T-cell (primary cell): ENCODE measurements at regions not wholly inside any gene's neighbourhood (a gene's known extent, or its start where the extent isn't known, plus 50 kb on each side); places are given as distances from the start of the nearest gene placed in this dataset.

ENCODE experiments used
- ATAC-seq, 4 experiments: fragments of 200-7000 bp in 3 of 4; fragments of 150-1000 bp in 1 of 4; cut with Tn5 transposase; replicated peaks in 1 of 4; 1 replicate in 3 of 4; 2 replicates in 1 of 4; pipeline ENCODE4 v1.10.0; 2021; ENCODE audit warnings: moderate library complexity in 3 of 4, mild to moderate bottlenecking in 2 of 4, moderate number of reproducible peaks in 1 of 4
- CTCF ChIA-PET, 2 donors: fragments of 300-600 bp; sonication (Branson Sonifier 250); formaldehyde crosslinking; loops; one replicate each; lab custom pipeline; 2022; ENCODE audit warnings: antibody characterized with exemption in 2 of 2; lab: Charles Lee
- POLR2A ChIA-PET, 2 donors: fragments of 300-600 bp; sonication (Branson Sonifier 250); formaldehyde crosslinking; loops; one replicate each; lab custom pipeline; 2022; ENCODE audit warnings: antibody characterized with exemption in 2 of 2; lab: Charles Lee
- DNase-seq, 35 experiments: peaks; one replicate each; pipeline versions ENCODE4 v3.0.0 to v3.0.0-alpha.2; 2013 to 2023
- H3K27ac ChIP-seq: one replicate; pipeline ENCODE4 v1.5.1; 2013; ENCODE audit warnings: low read length
- H3K27me3 ChIP-seq, 2 experiments: replicated peaks in 1 of 2; 1 replicate in 1 of 2; 2 replicates in 1 of 2; pipeline versions ENCODE4 v1.6.1 to v1.7.0; 2013; ENCODE audit warnings: low read length in 1 of 2, mixed read lengths in 1 of 2; ENCODE audit not compliant: control insufficient read depth in 2 of 2, insufficient read depth in 2 of 2; ENCODE audit errors: extremely low read depth in 1 of 2
- H3K36me3 ChIP-seq, 2 donors: 1 replicate in 1 of 2; 2 replicates in 1 of 2; pipeline versions ENCODE4 v1.6.1 to v1.7.0; 2013; ENCODE audit warnings: low read length in 1 of 2; ENCODE audit not compliant: control insufficient read depth in 2 of 2, insufficient read depth in 1 of 2; ENCODE audit errors: extremely low read depth in 1 of 2
- H3K4me1 ChIP-seq, 2 experiments: 1 replicate in 1 of 2; 2 replicates in 1 of 2; pipeline versions ENCODE4 v1.6.1 to v1.7.0; 2013; ENCODE audit warnings: low read length in 2 of 2, mixed read lengths in 1 of 2; ENCODE audit not compliant: insufficient read depth in 2 of 2, control insufficient read depth in 1 of 2; ENCODE audit errors: extremely low read depth in 1 of 2
- H3K4me3 ChIP-seq, 2 donors: 1 replicate in 1 of 2; 2 replicates in 1 of 2; pipeline versions ENCODE4 v1.5.1 to v1.7.0; 2013; ENCODE audit warnings: mild to moderate bottlenecking in 2 of 2, low read length in 1 of 2, moderate library complexity in 1 of 2; ENCODE audit not compliant: control insufficient read depth in 1 of 2; ENCODE audit errors: extremely low read depth in 1 of 2
- H3K9me3 ChIP-seq: 2 replicates; pipeline ENCODE4 v1.7.0; 2013
- H3K27ac Mint-ChIP-seq, 2 donors: one replicate each; pipeline ENCODE4 v1.8.0; 2020 to 2021; ENCODE audit warnings: mild to moderate bottlenecking in 2 of 2, mixed read lengths in 2 of 2
- H3K27me3 Mint-ChIP-seq, 2 donors: one replicate each; pipeline ENCODE4 v1.8.0; 2021 to 2022; ENCODE audit warnings: mixed read lengths in 2 of 2
- H3K36me3 Mint-ChIP-seq: one replicate; pipeline ENCODE4 v1.8.0; 2021; ENCODE audit warnings: mixed read lengths
- H3K4me1 Mint-ChIP-seq, 3 donors: one replicate each; pipeline ENCODE4 v1.8.0; 2020 to 2022; ENCODE audit warnings: mixed read lengths in 3 of 3, mild to moderate bottlenecking in 1 of 3
- H3K4me3 Mint-ChIP-seq, 3 donors: one replicate each; pipeline ENCODE4 v1.8.0; 2020 to 2022; ENCODE audit warnings: mild to moderate bottlenecking in 3 of 3, mixed read lengths in 3 of 3, moderate library complexity in 3 of 3
- H3K9me3 Mint-ChIP-seq, 3 donors: one replicate each; pipeline ENCODE4 v1.8.0; 2020 to 2022; ENCODE audit warnings: mixed read lengths in 3 of 3
- WGBS: methylation state at CpG from one replicate; pipeline ENCODE4 v1.1.5; 2013; ENCODE audit warnings: missing lambda C conversion rate; ENCODE audit not compliant: insufficient coverage; 5-methylcytosine and 5-hydroxymethylcytosine counted together

DNA sequence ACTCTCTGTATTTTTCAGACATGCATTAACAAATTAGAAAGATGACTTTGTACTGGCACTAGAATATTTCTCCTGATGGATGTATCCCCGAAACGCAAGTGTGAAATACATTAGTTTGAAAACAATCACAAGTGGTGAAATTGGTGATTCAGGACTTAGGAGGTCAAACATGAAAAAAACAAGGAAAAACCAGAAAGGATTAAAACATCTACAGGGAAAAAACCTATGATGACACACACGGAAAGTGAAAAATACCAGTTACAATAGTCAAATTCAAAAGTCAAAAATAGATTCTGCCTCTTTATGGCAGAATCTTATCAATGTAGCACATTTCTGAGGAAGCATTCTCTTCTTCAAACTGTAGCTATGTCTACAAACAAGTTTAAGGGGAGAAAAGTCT is 129.0 kb upstream of the SGK1 start:
- Mint-ChIP-seq H3K4me3 (no peak overlapping the region), H3K9me3 (no peaks in the 10 kb centered on the region), H3K27ac (no peak overlapping the region), H3K36me3 (no peaks in the 10 kb centered on the region), H3K27me3 (no peaks in the 10 kb centered on the region), H3K4me1 (peaks cover 0 to 10% (median 3%) of the 10 kb centered on the region in 3 donors)
- no peak for ATAC-seq
- CTCF ChIA-PET, result no interaction called here
- Histone ChIP-seq H3K27me3 (no peaks in the 10 kb centered on the region), H3K4me1 (peaks cover 0 to 2% of the 10 kb centered on the region in 2 experiments), H3K9me3 (no peaks in the 10 kb centered on the region), H3K36me3 (no peaks in the 10 kb centered on the region), H3K4me3 (no peak overlapping the region), H3K27ac (no peak overlapping the region)
- WGBS, result no CpG with 5 or more reads among the region's 3 CpGs
- POLR2A ChIA-PET, result no interaction called here
- no peak for DNase-seq

GRCh38 chr6:134446218-134446848 is 128.4 kb upstream of the SGK1 start:
- Mint-ChIP-seq H3K4me1 (peaks cover 0 to 6% (median 3%) of the 10 kb centered on the region in 3 donors), H3K36me3 (no peaks in the 10 kb centered on the region), H3K4me3 (no peak overlapping the region), H3K27me3 (no peaks in the 10 kb centered on the region), H3K27ac (no peak overlapping the region), H3K9me3 (no peaks in the 10 kb centered on the region)
- Histone ChIP-seq H3K9me3 (no peaks in the 10 kb centered on the region), H3K4me3 (no peak overlapping the region), H3K4me1 (peaks cover 0 to 2% of the 10 kb centered on the region in 2 experiments), H3K27ac (no peak overlapping the region), H3K36me3 (no peaks in the 10 kb centered on the region), H3K27me3 (no peaks in the 10 kb centered on the region)
- POLR2A ChIA-PET, result no interaction called here
- 89% methylated on average over 3 of the region's 6 CpGs for whole genome bisulfite sequencing
- CTCF ChIA-PET, result no interaction called here
- DNase-seq (no peak), ATAC-seq (no peak)

DNA sequence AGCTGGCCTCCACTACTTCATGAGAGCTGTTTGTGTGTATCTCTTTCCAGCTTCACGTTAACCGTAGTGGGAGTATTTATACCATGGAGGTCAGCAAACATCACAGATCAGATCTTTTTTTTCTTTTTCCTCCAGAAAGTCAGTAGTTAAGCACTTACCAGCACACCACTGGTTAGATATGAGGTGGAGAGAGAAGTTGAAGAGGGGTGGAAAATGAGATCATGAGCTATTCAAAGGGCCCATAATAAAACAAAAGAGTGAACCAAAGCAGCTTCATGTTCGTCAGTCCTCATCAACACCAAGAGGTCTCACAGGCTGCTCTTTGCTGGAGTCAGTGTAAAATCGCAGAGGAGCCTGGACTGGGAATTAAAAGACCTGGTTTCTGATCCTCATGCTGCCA is 125.1 kb upstream of the SGK1 start:
- ChIA-PET POLR2A (interaction anchor here in 1 of 2 donors (0.6 kb wide), 2 partner anchors 318 to 741 kb away, joined by 4 to 8 read pairs; no protein-coding TSS in a partner anchor), CTCF (no interaction called here)
- H3K4me1 ChIP-seq, result peaks cover 0 to 2% of the 10 kb centered on the region in 2 experiments
- H3K4me3 Mint-ChIP-seq, result no peak overlapping the region
- H3K4me1 Mint-ChIP-seq, result peaks cover 0 to 5% (median 3%) of the 10 kb centered on the region in 3 donors
- no peaks in the 10 kb centered on the region for H3K36me3 Mint-ChIP-seq
- H3K9me3 ChIP-seq, result no peaks in the 10 kb centered on the region
- H3K27ac Mint-ChIP-seq, result no peak overlapping the region
- H3K27me3 ChIP-seq, result no peaks in the 10 kb centered on the region
- ATAC-seq, result no peak
- no peaks in the 10 kb centered on the region for H3K36me3 ChIP-seq
- no peak overlapping the region for H3K27ac ChIP-seq
- 100% methylated on average over 1 of the region's 4 CpGs for WGBS
- no peak overlapping the region for H3K4me3 ChIP-seq
- DNase-seq, result no peak
- no peaks in the 10 kb centered on the region for H3K9me3 Mint-ChIP-seq
- H3K27me3 Mint-ChIP-seq, result no peaks in the 10 kb centered on the region

- CTCF ChIA-PET, result no interaction called here
- ATAC-seq, result no peak
These were observed 124.2 kb upstream of the SGK1 start for GRCh38 chr6:134442073-134442472.

GRCh38 chr6:134438837-134439236 is 120.9 kb upstream of the SGK1 start:
- Histone ChIP-seq H3K27me3 (no peaks in the 10 kb centered on the region), H3K9me3 (no peaks in the 10 kb centered on the region), H3K36me3 (no peaks in the 10 kb centered on the region), H3K4me1 (no peaks in the 10 kb centered on the region), H3K4me3 (no peak overlapping the region), H3K27ac (no peak overlapping the region)
- DNase-seq, result no peak
- no peak overlapping the region for H3K27ac Mint-ChIP-seq
- ChIA-PET CTCF (no interaction called here), POLR2A (interaction anchor here in 1 of 2 donors (0.6 kb wide), 1 partner anchor 65 kb away, joined by 4 read pairs; no protein-coding TSS in a partner anchor)
- H3K9me3 Mint-ChIP-seq, result no peaks in the 10 kb centered on the region
- H3K27me3 Mint-ChIP-seq, result no peaks in the 10 kb centered on the region
- H3K36me3 Mint-ChIP-seq, result no peaks in the 10 kb centered on the region
- ATAC-seq, result no peak
- peaks cover 24 to 32% (median 32%) of the 10 kb centered on the region in 3 donors for H3K4me1 Mint-ChIP-seq
- H3K4me3 Mint-ChIP-seq, result no peak overlapping the region
- 91% methylated on average over 4 of the region's 5 CpGs for WGBS

More at GRCh38 chr6:134442073-134442472, 124.2 kb upstream of the SGK1 start:
- H3K4me1 Mint-ChIP-seq, result peaks cover 3 to 8% (median 7%) of the 10 kb centered on the region in 3 donors
- no peaks in the 10 kb centered on the region for H3K27me3 Mint-ChIP-seq
- no peaks in the 10 kb centered on the region for H3K9me3 Mint-ChIP-seq
- no peak overlapping the region for H3K27ac Mint-ChIP-seq
- Histone ChIP-seq H3K27ac (no peak overlapping the region), H3K27me3 (no peaks in the 10 kb centered on the region), H3K4me1 (no peaks in the 10 kb centered on the region), H3K36me3 (no peaks in the 10 kb centered on the region), H3K4me3 (no peak overlapping the region), H3K9me3 (no peaks in the 10 kb centered on the region)
- POLR2A ChIA-PET, result no interaction called here
- no peak for DNase-seq
- H3K36me3 Mint-ChIP-seq, result no peaks in the 10 kb centered on the region
- H3K4me3 Mint-ChIP-seq, result no peak overlapping the region

- peak in 1 of 4 experiments; percentile 25 for ATAC-seq
- DNase-seq, result peak in 4 of 35 experiments; percentile 1 to 23 (median 13)
- no peak overlapping the region for H3K4me3 ChIP-seq
These were observed 119.5 kb upstream of the SGK1 start for GRCh38 chr6:134437376-134437775.

More at GRCh38 chr6:134437376-134437775, 119.5 kb upstream of the SGK1 start:
- no peaks in the 10 kb centered on the region for H3K9me3 Mint-ChIP-seq
- no peaks in the 10 kb centered on the region for H3K36me3 ChIP-seq
- H3K4me1 ChIP-seq, result no peaks in the 10 kb centered on the region
- no peaks in the 10 kb centered on the region for H3K27me3 ChIP-seq
- H3K36me3 Mint-ChIP-seq, result no peaks in the 10 kb centered on the region
- H3K27me3 Mint-ChIP-seq, result no peaks in the 10 kb centered on the region
- H3K27ac Mint-ChIP-seq, result peak overlapping the region; percentile 86 to 92
- peaks cover 24 to 32% (median 32%) of the 10 kb centered on the region in 3 donors for H3K4me1 Mint-ChIP-seq
- no CpG with 5 or more reads among the region's 4 CpGs for WGBS
- H3K4me3 Mint-ChIP-seq, result peak overlapping the region in 2 of 3 donors; percentile 64 to 72
- no peak overlapping the region for H3K27ac ChIP-seq
- CTCF ChIA-PET, result interaction anchor here (1.1 to 1.3 kb wide), 2 partner anchors 84 to 204 kb away, joined by 3 to 4 read pairs; no protein-coding TSS in a partner anchor
- POLR2A ChIA-PET, result interaction anchor here in 1 of 2 donors (0.7 to 0.8 kb wide), 2 partner anchors 11 to 130 kb away, joined by 3 to 4 read pairs; no protein-coding TSS in a partner anchor
- no peaks in the 10 kb centered on the region for H3K9me3 ChIP-seq
